HEK293 (cell line): ENCODE measurements at regions not wholly inside any gene's neighbourhood (a gene's known extent, or its start where the extent isn't known, plus 50 kb on each side); places are given as distances from the start of the nearest gene placed in this dataset.

Experiments
- CTCF ChIA-PET: fragments of 350-600 bp; formaldehyde crosslinking; extraction: SDS; loops from one replicate; lab custom pipeline; 2021; ENCODE audit warnings: antibody characterized with exemption; lab: Yijun Ruan, JAX
- POLR2A ChIA-PET: fragments of 300-600 bp; formaldehyde crosslinking; extraction: SDS; loops from one replicate; lab custom pipeline; 2020; ENCODE audit warnings: antibody characterized with exemption, inconsistent platforms; lab: Yijun Ruan, JAX
- H3K27ac ChIP-seq: fragments of 200-500 bp; sonication (Bioruptor generic); 2 replicates; pipeline ENCODE4 v1.5.1; 2014; ENCODE audit warnings: low read depth, low read length, control low read depth, inconsistent platforms; ENCODE audit errors: extremely low read depth
- H3K36me3 ChIP-seq, 2 experiments: fragments of 200-500 bp in 1 of 2; sonication (Bioruptor generic) in 1 of 2; 1 replicate in 1 of 2; 2 replicates in 1 of 2; pipeline ENCODE4 v1.5.1; 2014 to 2017; ENCODE audit warnings: inconsistent platforms in 2 of 2, low read length in 2 of 2; ENCODE audit not compliant: control insufficient read depth in 2 of 2, insufficient read depth in 1 of 2
- H3K4me1 ChIP-seq: fragments of 200-500 bp; sonication (Bioruptor generic); 2 replicates; pipeline ENCODE4 v1.5.1; 2014; ENCODE audit warnings: mild to moderate bottlenecking, low read length, inconsistent platforms; ENCODE audit not compliant: control insufficient read depth, insufficient read depth
- H3K4me3 ChIP-seq: 2 replicates; pipeline ENCODE4 v1.5.1; 2011; ENCODE audit warnings: low read depth, mild to moderate bottlenecking, control low read depth, low read length, moderate library complexity
- H3K9me3 ChIP-seq: fragments of 200-500 bp; sonication (Bioruptor generic); 2 replicates; pipeline ENCODE4 v1.5.1; 2014; ENCODE audit warnings: low read depth, low read length, inconsistent platforms; ENCODE audit not compliant: control insufficient read depth, insufficient read depth
- CTCF ChIP-seq: fragments of 450-650 bp; formaldehyde crosslinking; IDR thresholded peaks from 2 replicates; pipeline ENCODE4 v1.5.1; 2016; ENCODE audit warnings: missing biosample characterization, missing genetic modification characterization
- GLI4 ChIP-seq: fragments of 450-650 bp; formaldehyde crosslinking; IDR thresholded peaks from 2 replicates; pipeline ENCODE4 v1.5.1; 2016; ENCODE audit warnings: missing biosample characterization, missing genetic modification characterization
- GLIS1 ChIP-seq: fragments of 450-650 bp; formaldehyde crosslinking; IDR thresholded peaks from 2 replicates; pipeline ENCODE4 v1.5.1; 2016; ENCODE audit warnings: missing biosample characterization, missing genetic modification characterization
- IKZF3 ChIP-seq: fragments of 450-650 bp; IDR thresholded peaks from 2 replicates; pipeline ENCODE4 v1.5.0; 2018; ENCODE audit warnings: missing biosample characterization, mild to moderate bottlenecking, missing genetic modification characterization, moderate library complexity
- MEIS1 ChIP-seq: sonication (generic); formaldehyde crosslinking; IDR thresholded peaks from 2 replicates; pipeline ENCODE4 v1.8.1; 2022; ENCODE audit warnings: missing genetic modification reagents, mild to moderate bottlenecking, borderline replicate concordance
- REPIN1 ChIP-seq: fragments of 450-650 bp; formaldehyde crosslinking; IDR thresholded peaks from 2 replicates; pipeline ENCODE4 v1.5.1; 2017; ENCODE audit warnings: missing biosample characterization, missing genetic modification characterization, low read depth
- ZNF133 ChIP-seq: fragments of 450-650 bp; formaldehyde crosslinking; IDR thresholded peaks from 2 replicates; pipeline ENCODE4 v1.5.1; 2016; ENCODE audit warnings: missing biosample characterization, missing genetic modification characterization
- ZNF530 ChIP-seq: fragments of 450-650 bp; formaldehyde crosslinking; IDR thresholded peaks from 2 replicates; pipeline ENCODE4 v1.5.1; 2016; ENCODE audit warnings: low read depth, missing biosample characterization, missing genetic modification characterization
- ZNF548 ChIP-seq: fragments of 450-650 bp; formaldehyde crosslinking; IDR thresholded peaks from 2 replicates; pipeline ENCODE4 v1.5.1; 2016; ENCODE audit warnings: missing biosample characterization, missing genetic modification characterization
- TF ChIP-seq, protein P1 (sequence below): fragments of 450-650 bp; formaldehyde crosslinking; IDR thresholded peaks from 2 replicates; pipeline ENCODE4 v1.5.1; 2016; ENCODE audit warnings: missing biosample characterization, missing genetic modification characterization, low read depth
- TF ChIP-seq, protein P2 (sequence below): fragments of 450-650 bp; formaldehyde crosslinking; conservative IDR thresholded peaks from 2 replicates; pipeline ENCODE4 v1.5.1; 2016; ENCODE audit warnings: low read depth, missing biosample characterization, missing genetic modification characterization

DNA sequence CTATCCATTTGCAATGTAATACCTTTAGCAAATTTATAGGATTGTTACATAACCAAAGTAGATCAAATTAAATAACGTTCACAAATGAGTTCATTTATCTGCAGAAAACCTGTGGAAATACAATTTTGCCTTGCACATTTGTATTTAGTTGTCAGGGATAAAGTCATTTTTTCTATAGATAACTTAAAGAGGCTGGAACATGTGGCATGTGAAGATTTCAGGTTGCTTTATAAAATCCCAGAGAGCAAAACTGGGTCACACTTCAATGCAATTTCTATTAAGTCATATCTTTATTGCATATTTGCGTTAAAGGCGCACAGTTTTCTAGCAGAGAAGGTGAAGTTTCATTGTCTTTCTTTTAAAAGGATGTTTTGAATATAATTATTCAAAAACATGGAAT lies 342.4 kb downstream of the USP25 start:
- no peak for TF ChIP-seq ZNF530 (tag by site-specific recombination)
- TF ChIP-seq ZNF133 (tag by site-specific recombination) = no peak
- no peak for TF ChIP-seq MEIS1 (CRISPR knock-in tag)
- TF ChIP-seq, protein P1, sequence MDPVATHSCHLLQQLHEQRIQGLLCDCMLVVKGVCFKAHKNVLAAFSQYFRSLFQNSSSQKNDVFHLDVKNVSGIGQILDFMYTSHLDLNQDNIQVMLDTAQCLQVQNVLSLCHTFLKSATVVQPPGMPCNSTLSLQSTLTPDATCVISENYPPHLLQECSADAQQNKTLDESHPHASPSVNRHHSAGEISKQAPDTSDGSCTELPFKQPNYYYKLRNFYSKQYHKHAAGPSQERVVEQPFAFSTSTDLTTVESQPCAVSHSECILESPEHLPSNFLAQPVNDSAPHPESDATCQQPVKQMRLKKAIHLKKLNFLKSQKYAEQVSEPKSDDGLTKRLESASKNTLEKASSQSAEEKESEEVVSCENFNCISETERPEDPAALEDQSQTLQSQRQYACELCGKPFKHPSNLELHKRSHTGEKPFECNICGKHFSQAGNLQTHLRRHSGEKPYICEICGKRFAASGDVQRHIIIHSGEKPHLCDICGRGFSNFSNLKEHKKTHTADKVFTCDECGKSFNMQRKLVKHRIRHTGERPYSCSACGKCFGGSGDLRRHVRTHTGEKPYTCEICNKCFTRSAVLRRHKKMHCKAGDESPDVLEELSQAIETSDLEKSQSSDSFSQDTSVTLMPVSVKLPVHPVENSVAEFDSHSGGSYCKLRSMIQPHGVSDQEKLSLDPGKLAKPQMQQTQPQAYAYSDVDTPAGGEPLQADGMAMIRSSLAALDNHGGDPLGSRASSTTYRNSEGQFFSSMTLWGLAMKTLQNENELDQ (tag by site-specific recombination) = no peak
- H3K9me3 ChIP-seq = no peaks in the 10 kb centered on the region
- H3K4me1 ChIP-seq = no peaks in the 10 kb centered on the region
- no peaks in the 10 kb centered on the region for H3K36me3 ChIP-seq
- no peak overlapping the region for H3K27ac ChIP-seq
- ChIA-PET CTCF (interaction anchor here (1.9 kb wide), 1 partner anchor 10 kb away, joined by 11 read pairs; no protein-coding TSS in a partner anchor), POLR2A (no interaction called here)
- H3K4me3 ChIP-seq = no peak overlapping the region

DNA sequence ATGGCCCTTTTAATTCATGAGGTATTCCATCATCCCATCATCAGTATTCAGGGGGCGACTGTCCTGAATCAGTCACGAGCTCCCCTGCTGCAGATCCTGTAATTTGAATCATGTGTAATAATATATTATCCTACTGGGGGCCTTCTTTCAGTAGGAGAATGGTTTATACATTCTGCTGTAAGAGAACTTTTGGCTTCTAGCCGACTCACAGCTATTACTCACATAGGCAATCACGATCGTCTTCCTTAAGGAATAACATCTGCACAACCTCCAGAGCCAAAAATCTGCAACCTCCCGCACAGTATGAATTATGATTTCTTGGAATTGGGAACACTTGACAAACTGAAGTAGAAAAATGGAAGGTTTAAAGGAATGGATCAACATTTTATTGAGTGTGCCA lies 343.0 kb downstream of the USP25 start:
- Histone ChIP-seq H3K36me3 (no peaks in the 10 kb centered on the region), H3K4me1 (no peaks in the 10 kb centered on the region), H3K27ac (no peak overlapping the region), H3K9me3 (no peaks in the 10 kb centered on the region), H3K4me3 (no peak overlapping the region)
- CTCF ChIA-PET = interaction anchor here (1.9 kb wide), 1 partner anchor 10 kb away, joined by 11 read pairs; no protein-coding TSS in a partner anchor
- POLR2A ChIA-PET = no interaction called here
- TF ChIP-seq IKZF3 (tag by site-specific recombination) (no peak), GLIS1 (tag by site-specific recombination) (0 out of 2 replicates have a peak, but pooled peaks have one; percentile 13)

DNA sequence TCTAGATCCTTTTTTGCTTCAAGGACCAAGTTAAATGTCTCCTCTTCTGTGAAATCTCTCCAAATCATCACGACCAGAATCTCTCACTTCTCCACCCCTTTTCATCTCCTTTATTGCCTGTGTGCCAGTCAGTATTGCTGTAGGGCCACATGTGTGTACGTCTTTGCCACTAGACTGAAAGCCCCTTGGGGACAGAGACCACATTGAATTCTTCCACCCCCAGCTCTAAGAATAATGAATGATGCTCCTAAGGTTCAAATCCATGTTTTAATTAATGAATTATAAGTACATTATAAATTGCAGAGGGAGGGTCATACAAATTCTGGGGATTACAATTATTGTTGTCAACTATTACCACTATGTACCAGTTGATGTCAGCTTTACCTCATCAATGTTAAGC lies 343.8 kb downstream of the USP25 start:
- Histone ChIP-seq H3K36me3 (no peaks in the 10 kb centered on the region), H3K27ac (no peak overlapping the region), H3K4me1 (no peaks in the 10 kb centered on the region), H3K4me3 (no peak overlapping the region), H3K9me3 (no peaks in the 10 kb centered on the region)
- CTCF ChIA-PET = interaction anchor here (1.9 kb wide), 1 partner anchor 9 kb away, joined by 11 read pairs; no protein-coding TSS in a partner anchor
- POLR2A ChIA-PET = no interaction called here
- TF ChIP-seq CTCF (tag by site-specific recombination) (no peak), REPIN1 (tag by site-specific recombination) (no peak), GLI4 (tag by site-specific recombination) (no peak), ZNF548 (tag by site-specific recombination) (no peak)
- TF ChIP-seq, protein P2, sequence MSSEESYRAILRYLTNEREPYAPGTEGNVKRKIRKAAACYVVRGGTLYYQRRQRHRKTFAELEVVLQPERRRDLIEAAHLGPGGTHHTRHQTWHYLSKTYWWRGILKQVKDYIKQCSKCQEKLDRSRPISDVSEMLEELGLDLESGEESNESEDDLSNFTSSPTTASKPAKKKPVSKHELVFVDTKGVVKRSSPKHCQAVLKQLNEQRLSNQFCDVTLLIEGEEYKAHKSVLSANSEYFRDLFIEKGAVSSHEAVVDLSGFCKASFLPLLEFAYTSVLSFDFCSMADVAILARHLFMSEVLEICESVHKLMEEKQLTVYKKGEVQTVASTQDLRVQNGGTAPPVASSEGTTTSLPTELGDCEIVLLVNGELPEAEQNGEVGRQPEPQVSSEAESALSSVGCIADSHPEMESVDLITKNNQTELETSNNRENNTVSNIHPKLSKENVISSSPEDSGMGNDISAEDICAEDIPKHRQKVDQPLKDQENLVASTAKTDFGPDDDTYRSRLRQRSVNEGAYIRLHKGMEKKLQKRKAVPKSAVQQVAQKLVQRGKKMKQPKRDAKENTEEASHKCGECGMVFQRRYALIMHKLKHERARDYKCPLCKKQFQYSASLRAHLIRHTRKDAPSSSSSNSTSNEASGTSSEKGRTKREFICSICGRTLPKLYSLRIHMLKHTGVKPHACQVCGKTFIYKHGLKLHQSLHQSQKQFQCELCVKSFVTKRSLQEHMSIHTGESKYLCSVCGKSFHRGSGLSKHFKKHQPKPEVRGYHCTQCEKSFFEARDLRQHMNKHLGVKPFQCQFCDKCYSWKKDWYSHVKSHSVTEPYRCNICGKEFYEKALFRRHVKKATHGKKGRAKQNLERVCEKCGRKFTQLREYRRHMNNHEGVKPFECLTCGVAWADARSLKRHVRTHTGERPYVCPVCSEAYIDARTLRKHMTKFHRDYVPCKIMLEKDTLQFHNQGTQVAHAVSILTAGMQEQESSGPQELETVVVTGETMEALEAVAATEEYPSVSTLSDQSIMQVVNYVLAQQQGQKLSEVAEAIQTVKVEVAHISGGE (tag by site-specific recombination) = no peak
- TF ChIP-seq, all 188 proteins: peak for 0
